Endothelial cell of umbilical vein (primary cell): ENCODE measurements at regions not wholly inside any gene's neighbourhood (a gene's known extent, or its start where the extent isn't known, plus 50 kb on each side); places are given as distances from the start of the nearest gene placed in this dataset.

Source experiments
- BruUV-seq: library from RNA; stranded (reverse); fragments of 400-500 nt; replicated peaks from 2 replicates; lab custom pipeline; 2021; lab: Mats Ljungman, UMichigan
- CTCF ChIA-PET: fragments of 300-600, 350-600 bp; sonication (Branson Sonifier 250); formaldehyde crosslinking; loops from one replicate; lab custom pipeline; 2021; ENCODE audit warnings: antibody characterized with exemption, inconsistent platforms; lab: Charles Lee
- POLR2A ChIA-PET: fragments of 300-600, 350-600 bp; sonication (Branson Sonifier 250); formaldehyde crosslinking; loops from one replicate; lab custom pipeline; 2021; ENCODE audit warnings: antibody characterized with exemption, inconsistent platforms; lab: Charles Lee
- DNase-seq: peaks from one replicate; pipeline ENCODE4 v3.0.0-alpha.2; 2011; ENCODE audit warnings: low read depth, low spot score
- FAIRE-seq: peaks from 2 replicates; lab custom pipeline; 2011; peaks lifted over from hg19 to GRCh38; lab: Jason Lieb, UNC
- H2AFZ ChIP-seq: 2 replicates; pipeline ENCODE4 v1.6.0; 2012; ENCODE audit warnings: low read depth, low read length, control low read depth, inconsistent platforms
- H3K27ac ChIP-seq: 2 replicates; pipeline ENCODE4 v1.5.1; 2011; ENCODE audit warnings: low read depth, mild to moderate bottlenecking, control low read depth, low read length, moderate library complexity; ENCODE audit not compliant: insufficient read depth
- H3K27me3 ChIP-seq, 2 experiments: 2 replicates each; pipeline versions ENCODE4 v1.6.0 to v1.6.1; 2011; ENCODE audit warnings: low read length in 2 of 2, mixed read lengths in 1 of 2; ENCODE audit not compliant: control insufficient read depth in 2 of 2, insufficient read depth in 2 of 2
- H3K36me3 ChIP-seq, 2 experiments: 2 replicates in 1 of 2; 3 replicates in 1 of 2; pipeline ENCODE4 v1.5.1; 2011; ENCODE audit warnings: low read length in 2 of 2, mild to moderate bottlenecking in 1 of 2, moderate library complexity in 1 of 2; ENCODE audit not compliant: control insufficient read depth in 2 of 2, insufficient read depth in 2 of 2; ENCODE audit errors: extremely low read depth in 1 of 2
- H3K4me1 ChIP-seq: 3 replicates; pipeline ENCODE4 v1.5.1; 2011; ENCODE audit warnings: mild to moderate bottlenecking, low read length; ENCODE audit not compliant: control insufficient read depth, insufficient read depth; ENCODE audit errors: extremely low read depth
- H3K4me2 ChIP-seq: 2 replicates; pipeline ENCODE4 v1.6.1; 2011; ENCODE audit warnings: low read length, control low read depth, mixed read lengths; ENCODE audit not compliant: insufficient read depth
- H3K4me3 ChIP-seq, 3 experiments: fragments of 200-600 bp in 1 of 3; sonication (generic), shearing (Covaris generic) in 1 of 3; replicated peaks in 1 of 3; 2 replicates each; pipeline ENCODE4 v1.5.1; 2011 to 2016; ENCODE audit warnings: control low read depth in 3 of 3, low read length in 3 of 3, mild to moderate bottlenecking in 2 of 3, inconsistent platforms in 1 of 3, low read depth in 1 of 3, moderate library complexity in 1 of 3; ENCODE audit not compliant: insufficient read depth in 1 of 3
- H3K79me2 ChIP-seq: 2 replicates; pipeline ENCODE4 v1.6.0; 2012; ENCODE audit warnings: low read length, inconsistent platforms; ENCODE audit not compliant: control insufficient read depth, insufficient read depth
- H3K9ac ChIP-seq: replicated peaks from 2 replicates; pipeline ENCODE3; 2011; ENCODE audit warnings: low read length, control low read depth; ENCODE audit not compliant: insufficient read depth; ENCODE audit errors: extremely low read depth
- H3K9me1 ChIP-seq: replicated peaks from 3 replicates; pipeline ENCODE4 v1.6.0; 2011; ENCODE audit warnings: mild to moderate bottlenecking, low read length; ENCODE audit not compliant: control insufficient read depth, insufficient read depth; ENCODE audit errors: extremely low read depth
- H3K9me3 ChIP-seq: replicated peaks from 2 replicates; pipeline ENCODE4 v1.5.1; 2012; ENCODE audit warnings: low read length, inconsistent platforms; ENCODE audit not compliant: control insufficient read depth, insufficient read depth
- H4K20me1 ChIP-seq: replicated peaks from 2 replicates; pipeline ENCODE3; 2011; ENCODE audit warnings: mild to moderate bottlenecking, low read length; ENCODE audit not compliant: control insufficient read depth, insufficient read depth; ENCODE audit errors: extremely low read depth
- CTCF ChIP-seq, 2 donors: IDR thresholded peaks; 1 replicate in 1 of 2; 2 replicates in 1 of 2; pipeline ENCODE4 v1.5.1; 2011; ENCODE audit warnings: low read length in 2 of 2, mild to moderate bottlenecking in 2 of 2, moderate library complexity in 2 of 2, control low read depth in 1 of 2, inconsistent platforms in 1 of 2, low read depth in 1 of 2; ENCODE audit not compliant: insufficient read depth in 1 of 2; ENCODE audit errors: extremely low read depth in 1 of 2
- GATA2 ChIP-seq: IDR thresholded peaks from 2 replicates; pipeline ENCODE4 v1.7.0; 2011; ENCODE audit warnings: low read depth, mild to moderate bottlenecking, moderate library complexity, mixed read lengths, low read length; ENCODE audit not compliant: insufficient read length, insufficient read depth
- JUN ChIP-seq: IDR thresholded peaks from 2 replicates; pipeline ENCODE4 v1.6.1; 2011; ENCODE audit warnings: borderline replicate concordance, low read depth; ENCODE audit not compliant: insufficient read length, insufficient read depth
- MAX ChIP-seq: IDR thresholded peaks from 2 replicates; pipeline ENCODE4 v1.6.1; 2011; ENCODE audit not compliant: insufficient read depth, insufficient read length
- MYC ChIP-seq: IDR thresholded peaks from one replicate; pipeline ENCODE4 v1.6.1; 2011; ENCODE audit warnings: mild to moderate bottlenecking, low read depth, low read length
- dilution Hi-C: fragments of 300-500 bp; cut with MboI; formaldehyde crosslinking; loops from one replicate; pipeline ENCODE4 v1.15.0; 2019; ENCODE audit warnings: low sequenced_read_pairs; ENCODE audit not compliant: extremely low pct_ligation_motif_present
- intact Hi-C: fragments of 100-400 bp; cut with micrococcal nuclease; formaldehyde crosslinking; loops from one replicate; pipeline ENCODE4 v1.10.0; 2022

GRCh38 chr13:105370011-105370650, 1165.3 kb downstream of the EFNB2 start:
- intact Hi-C loops: no loop called here
- Histone ChIP-seq H3K27me3 (no peaks in the 10 kb centered on the region), H2AFZ (no peak overlapping the region), H3K9me1 (no peaks in the 10 kb centered on the region), H3K4me1 (no peaks in the 10 kb centered on the region), H3K79me2 (no peaks in the 10 kb centered on the region), H3K9ac (no peak overlapping the region), H3K9me3 (no peaks in the 10 kb centered on the region), H4K20me1 (no peaks in the 10 kb centered on the region), H3K4me3 (no peak overlapping the region), H3K4me2 (no peak overlapping the region), H3K27ac (no peak overlapping the region), H3K36me3 (no peaks in the 10 kb centered on the region)
- BruUV-seq: no TSS peak
- DNase-seq (no peak), FAIRE-seq (no peak)
- ChIA-PET CTCF (interaction anchor here (0.9 kb wide), 1 partner anchor 360 kb away, joined by 3 read pairs; no protein-coding TSS in a partner anchor), POLR2A (no interaction called here)
- TF ChIP-seq GATA2: no peak
- dilution Hi-C loops: no loop called here

- Histone ChIP-seq H3K27ac (no peak overlapping the region), H3K36me3 (no peaks in the 10 kb centered on the region), H4K20me1 (no peaks in the 10 kb centered on the region), H3K4me1 (no peaks in the 10 kb centered on the region), H3K79me2 (no peaks in the 10 kb centered on the region), H3K4me2 (no peak overlapping the region), H3K4me3 (no peak overlapping the region), H3K27me3 (no peaks in the 10 kb centered on the region), H3K9ac (no peak overlapping the region), H3K9me3 (no peaks in the 10 kb centered on the region), H2AFZ (no peak overlapping the region), H3K9me1 (no peaks in the 10 kb centered on the region)
- dilution Hi-C loops (no loop called here), intact Hi-C loops (no loop called here)
- DNase-seq (no peak), FAIRE-seq (no peak)
- CTCF ChIA-PET: no interaction called here
- POLR2A ChIA-PET: no interaction called here
- no peak for TF ChIP-seq MYC
- no peak for TF ChIP-seq GATA2
- TF ChIP-seq CTCF (IDR thresholded peaks at IDR 0.05; ENCODE audit: extremely low read depth in 1 of 2, insufficient read depth in 1 of 2, low read depth in 1 of 2, low read length in 2 of 2): no peak
- TF ChIP-seq JUN: no peak
- TF ChIP-seq MAX: no peak
- BruUV-seq: no TSS peak
Observed at GRCh38 chr13:105368781-105369180, 1166.7 kb downstream of the EFNB2 start.
